Activated CD8-positive, alpha-beta memory T cell treated with anti-CD3 and anti-CD28 coated beads, Interleukin-2, amount 50 U/mL, for 4 hours (primary cell): ENCODE measurements at regions not wholly inside any gene's neighbourhood (a gene's known extent, or its start where the extent isn't known, plus 50 kb on each side); places are given as distances from the start of the nearest gene placed in this dataset.

Experiments used
- DNase-seq: peaks from one replicate; pipeline ENCODE4 v3.0.0-alpha.2; 2020

- DNase-seq, result no peak
Measured at GRCh38 chr2:180734382-180734781, 246.0 kb upstream of the UBE2E3 start.

DNA sequence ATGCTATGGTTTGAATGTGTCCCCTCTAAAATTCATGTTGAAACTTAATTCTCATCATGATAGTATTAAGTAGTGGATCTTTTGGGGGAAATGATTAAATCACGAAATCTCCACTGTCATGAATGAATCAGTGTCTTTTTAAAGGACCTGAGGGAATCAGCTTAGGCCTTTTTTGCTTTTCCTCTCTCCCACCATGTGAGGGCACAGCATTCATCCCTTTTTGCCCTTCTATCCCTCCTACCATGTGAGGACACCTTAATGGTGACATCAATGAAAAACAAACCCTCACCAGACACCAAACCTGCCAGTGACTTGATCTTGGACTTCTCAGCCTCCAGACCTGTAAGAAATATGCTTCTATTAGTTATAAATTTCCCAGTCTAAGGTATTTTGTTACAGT lies 247.1 kb upstream of the UBE2E3 start:
- DNase-seq, result no peak

DNA sequence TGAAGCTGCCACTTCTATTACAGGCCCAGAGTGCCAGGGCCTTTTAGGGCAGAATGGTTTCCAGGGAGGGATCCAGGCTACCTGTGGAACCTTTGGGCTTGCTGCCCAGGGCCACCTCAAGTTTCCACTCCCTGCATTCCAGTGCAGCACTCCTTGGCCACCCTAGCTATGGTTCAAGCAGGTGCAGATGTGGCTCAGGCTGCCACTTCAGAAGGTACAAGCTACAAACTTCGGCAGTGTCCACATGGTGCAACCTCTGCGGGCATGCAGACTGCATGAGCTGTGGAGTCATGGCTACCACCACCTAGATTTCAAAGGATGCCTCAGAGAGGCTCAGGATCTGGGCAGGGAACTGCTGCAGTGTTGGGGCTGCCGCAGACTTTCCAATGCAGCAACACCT lies 248.1 kb upstream of the UBE2E3 start:
- no peak for DNase-seq

DNA sequence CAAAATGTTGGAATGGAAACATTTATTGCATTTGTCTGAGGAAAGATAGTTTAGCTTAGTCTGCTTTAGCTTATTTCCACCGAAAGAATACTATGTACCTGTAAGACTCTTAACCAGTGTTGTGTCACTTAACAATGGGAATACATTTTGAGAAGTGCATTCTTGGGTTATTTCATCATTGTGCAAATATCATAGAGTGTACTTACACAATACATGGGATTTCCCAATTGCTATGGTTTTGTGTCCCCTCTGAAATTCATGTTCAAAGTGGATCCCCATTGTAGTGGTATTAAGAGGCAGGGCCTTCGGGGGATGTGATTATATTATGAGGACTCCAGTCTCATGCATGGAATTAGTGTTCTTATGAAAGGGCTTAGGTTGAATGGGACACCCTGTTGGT lies 249.4 kb upstream of the UBE2E3 start:
- no peak for DNase-seq

- DNase-seq, result no peak
Measured at GRCh38 chr2:180728928-180729559, 251.4 kb upstream of the UBE2E3 start.

DNA sequence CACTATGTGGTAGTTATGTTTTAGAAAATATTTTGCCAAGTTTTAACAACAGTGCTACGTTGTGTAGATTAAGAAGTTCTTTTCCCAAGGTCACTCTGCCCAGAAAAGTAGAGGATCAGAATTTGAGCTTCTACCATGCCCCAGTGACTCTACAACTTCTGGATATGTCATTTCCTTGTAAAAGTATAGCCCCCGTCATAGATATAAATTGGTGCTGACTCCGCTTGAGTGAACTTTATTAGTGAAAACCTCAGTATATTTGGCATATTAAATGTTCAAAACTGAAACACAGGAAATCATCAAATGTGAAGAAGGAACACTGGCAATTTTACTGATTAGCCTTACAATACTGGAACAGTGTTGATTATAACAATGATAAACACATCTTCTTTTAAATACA lies 256.7 kb upstream of the UBE2E3 start:
- no peak for DNase-seq

- no peak for DNase-seq
Measured at GRCh38 chr2:180722551-180723239, 257.7 kb upstream of the UBE2E3 start.

DNA sequence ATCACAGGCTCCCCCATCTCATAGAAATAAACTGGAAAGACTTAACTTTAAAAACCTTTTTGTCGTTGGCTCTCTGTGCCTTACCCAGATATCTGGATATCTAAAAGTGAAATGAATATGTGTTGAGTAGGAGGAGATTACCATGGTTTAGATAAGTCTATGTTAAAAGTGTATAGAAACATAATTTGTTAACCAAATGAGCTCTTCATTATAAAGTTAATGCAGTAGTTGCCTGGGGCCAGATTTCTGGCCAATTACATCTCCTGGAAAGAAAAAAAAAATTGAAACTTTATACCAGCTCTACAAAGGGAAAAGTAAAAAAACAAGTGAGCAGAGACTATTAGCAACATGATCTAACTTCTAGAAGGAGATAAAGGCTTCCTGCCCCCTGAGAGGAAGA lies 259.6 kb upstream of the UBE2E3 start:
- no peak for DNase-seq

DNA sequence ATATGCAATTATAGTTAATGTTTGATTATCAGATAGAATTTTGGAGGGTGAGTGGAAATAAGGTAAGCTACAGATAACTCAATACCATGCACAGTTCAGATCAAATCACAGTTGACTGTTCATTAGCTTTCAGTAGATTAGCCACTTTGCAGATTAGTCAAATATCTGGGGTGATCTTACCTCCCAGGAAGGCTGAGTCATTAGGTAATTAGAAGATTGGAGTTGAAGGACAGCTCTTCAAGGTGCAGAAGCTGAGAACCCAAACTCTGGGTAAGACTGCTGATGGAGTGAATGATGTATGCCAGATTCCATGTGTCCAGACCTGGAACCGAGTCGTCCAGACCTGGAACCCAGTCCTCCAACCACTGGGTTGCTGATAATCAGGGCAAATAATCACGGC lies 262.8 kb upstream of the UBE2E3 start:
- DNase-seq, result no peak

DNA sequence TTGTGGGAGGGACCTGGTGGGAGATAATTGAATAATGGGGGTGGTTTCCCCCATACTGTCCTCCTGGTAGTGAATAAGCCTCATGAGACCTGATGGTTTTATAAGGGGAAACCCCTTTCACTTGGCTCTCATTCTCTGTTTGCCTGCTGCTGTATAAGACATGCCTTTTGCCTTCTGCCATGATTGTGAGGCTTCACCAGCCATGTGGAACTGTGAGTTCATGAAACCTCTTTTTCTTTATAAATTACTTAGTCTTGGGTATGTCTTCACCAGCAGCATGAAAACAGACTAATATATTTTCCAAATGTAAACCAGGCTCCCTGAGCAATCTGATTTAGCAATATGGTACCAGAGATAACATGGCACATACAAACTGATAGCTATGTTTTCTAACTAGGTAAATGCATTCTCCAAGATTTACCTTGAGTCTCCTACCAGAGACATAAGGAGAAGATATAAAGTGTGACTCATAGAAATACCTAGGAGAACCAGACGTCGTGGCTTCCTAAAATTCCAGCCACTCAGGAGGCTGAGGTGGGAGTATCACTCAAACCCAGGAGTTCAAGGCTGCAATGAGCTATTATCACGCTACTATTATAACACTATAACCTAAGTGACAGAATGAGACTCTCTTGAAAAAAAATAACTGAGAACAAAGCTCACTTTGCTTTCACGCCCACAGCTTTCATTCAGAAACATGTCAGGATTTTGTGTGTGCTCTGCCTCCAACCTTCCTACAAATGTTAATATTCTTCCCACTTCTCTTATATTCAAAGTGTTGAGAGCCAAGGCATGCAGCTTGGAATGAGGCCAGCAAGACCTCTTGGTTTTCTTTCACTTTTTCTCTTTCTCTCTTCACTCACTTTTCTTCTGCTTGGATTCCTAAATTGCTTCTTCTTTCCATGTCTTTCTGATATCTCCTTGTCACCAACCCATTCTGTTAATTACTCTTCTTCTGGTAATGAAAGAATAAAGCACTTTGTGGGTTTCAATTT lies 263.9 kb upstream of the UBE2E3 start:
- DNase-seq, result no peak

DNA sequence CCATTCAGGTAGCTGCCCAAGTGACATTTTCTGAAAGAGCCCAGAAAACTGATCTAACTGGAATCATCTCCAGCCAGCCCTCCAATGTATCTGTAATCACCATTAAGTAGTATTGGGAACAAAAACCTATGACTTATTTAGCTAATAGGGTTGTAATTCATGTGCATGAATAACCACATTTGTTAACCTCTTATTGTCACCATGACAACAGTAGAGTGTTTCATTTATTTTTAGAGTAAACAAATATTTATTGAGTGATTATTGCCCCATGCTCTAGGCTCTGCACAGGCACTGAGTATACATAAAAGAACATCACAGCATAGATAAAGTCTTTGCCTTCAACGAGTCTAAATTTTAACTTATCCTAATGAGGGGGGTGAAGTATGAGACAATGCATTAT lies 265.4 kb upstream of the UBE2E3 start:
- no peak for DNase-seq

- no peak for DNase-seq
Measured at GRCh38 chr2:180709392-180710145, 270.8 kb upstream of the UBE2E3 start.

DNA sequence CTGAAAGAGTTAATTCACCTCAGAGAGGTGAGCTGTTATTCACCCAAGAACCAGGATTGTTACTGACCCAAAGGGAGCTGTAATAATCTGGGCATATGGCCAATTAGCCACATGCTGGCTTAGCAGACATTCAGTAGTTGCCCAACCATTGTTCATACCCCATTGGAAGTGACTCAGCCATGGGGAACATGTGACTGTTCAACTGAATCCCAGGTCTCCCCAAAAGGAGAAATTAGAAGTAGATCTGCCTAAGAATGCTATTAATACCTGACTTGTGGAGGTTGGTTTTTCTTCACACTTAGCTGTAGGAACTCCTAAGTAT lies 272.6 kb upstream of the UBE2E3 start:
- no peak for DNase-seq

DNA sequence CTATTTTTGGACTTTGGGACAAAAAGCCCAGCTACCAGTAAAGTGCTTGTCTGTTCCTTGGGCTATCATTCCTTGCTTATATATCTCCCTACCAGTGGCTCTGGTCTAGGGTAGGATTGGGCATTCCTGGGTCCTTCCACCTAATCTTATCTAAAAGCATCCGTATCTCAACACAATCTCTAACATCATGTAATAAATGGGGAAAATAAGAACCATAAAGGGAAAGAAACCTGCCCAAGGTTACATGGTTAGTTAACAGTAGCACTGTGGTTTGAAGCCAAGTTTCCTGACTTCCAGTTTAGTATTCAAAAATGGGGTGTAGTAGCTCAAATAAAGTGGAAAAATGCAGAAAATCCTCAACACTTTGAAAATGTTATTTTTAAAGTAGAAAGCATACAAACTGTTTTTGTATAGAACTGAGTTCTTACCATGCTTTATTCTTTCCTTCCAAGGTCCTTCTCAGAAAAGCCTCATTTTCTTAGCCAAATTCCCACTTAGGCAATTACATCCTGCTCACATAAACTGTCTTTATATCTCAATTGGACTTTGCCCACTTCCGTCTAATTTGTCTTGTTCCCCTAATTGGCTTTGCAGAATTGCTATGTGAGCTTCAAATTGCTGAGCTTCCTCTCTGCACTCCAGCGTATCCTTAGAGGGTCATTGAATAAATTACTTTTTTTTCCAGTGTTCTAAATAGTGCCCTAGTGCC lies 273.1 kb upstream of the UBE2E3 start:
- DNase-seq, result no peak

DNA sequence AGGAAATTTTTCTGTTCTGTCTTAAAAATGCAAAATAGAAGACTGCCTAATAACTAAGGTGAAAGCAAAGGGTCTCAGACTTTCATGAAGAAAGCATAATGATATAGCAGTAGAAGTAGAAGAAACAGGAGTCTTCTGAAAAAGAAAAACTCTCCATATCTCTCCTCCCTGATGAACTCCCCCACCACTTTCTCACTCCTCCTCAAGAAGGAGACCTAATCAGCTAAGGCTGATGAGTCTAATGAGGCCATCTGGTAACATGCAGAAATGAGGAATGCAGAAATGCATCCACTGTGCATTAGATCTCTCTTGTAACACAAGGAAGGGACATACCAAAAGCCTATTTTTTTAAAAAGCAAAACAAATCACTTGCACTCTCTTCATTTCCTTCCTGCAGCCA lies 273.7 kb upstream of the UBE2E3 start:
- DNase-seq, result no peak

DNA sequence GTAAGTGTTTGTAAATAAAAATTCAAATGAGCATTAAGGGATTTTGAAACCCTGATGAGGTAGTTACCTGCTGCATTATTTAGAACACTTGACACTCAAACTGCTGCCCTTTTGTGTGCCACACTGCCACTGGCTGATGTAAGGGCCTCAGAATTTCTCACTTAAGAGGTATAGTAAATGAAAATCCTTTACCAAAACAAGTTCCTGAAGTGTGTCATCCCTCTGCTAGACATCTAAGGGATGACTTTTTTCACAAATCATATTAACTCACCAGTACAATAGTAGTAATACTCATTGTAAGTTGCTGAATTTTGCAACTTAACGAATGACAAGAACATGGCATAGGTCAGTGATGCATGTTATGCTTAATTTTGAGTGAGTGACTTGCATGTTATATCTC lies 274.9 kb upstream of the UBE2E3 start:
- no peak for DNase-seq

GRCh38 chr2:180705122-180705521 lies 275.3 kb upstream of the UBE2E3 start:
- DNase-seq, result no peak

- DNase-seq, result no peak
Measured at GRCh38 chr2:180699657-180700361, 280.6 kb upstream of the UBE2E3 start.

DNA sequence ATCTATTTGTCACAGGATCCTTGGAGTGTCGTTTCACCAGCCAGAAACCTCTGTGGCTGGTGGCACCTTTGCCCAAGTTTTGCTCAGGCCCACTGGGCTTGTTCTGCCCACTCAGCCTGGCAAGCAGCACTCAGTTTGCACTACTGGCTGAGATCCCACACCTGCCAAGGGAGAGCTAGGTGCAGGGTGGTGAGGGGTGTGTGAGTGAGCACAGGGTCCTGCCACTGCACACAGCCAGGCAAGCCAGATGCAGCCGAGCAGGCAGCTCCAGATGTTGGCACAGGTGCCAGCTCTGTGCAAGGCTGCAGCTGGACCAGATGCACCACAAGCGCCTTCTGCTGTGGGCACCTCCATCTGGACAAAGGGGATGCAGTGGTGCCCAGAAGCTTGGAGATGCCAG lies 281.7 kb upstream of the UBE2E3 start:
- DNase-seq, result no peak

DNA sequence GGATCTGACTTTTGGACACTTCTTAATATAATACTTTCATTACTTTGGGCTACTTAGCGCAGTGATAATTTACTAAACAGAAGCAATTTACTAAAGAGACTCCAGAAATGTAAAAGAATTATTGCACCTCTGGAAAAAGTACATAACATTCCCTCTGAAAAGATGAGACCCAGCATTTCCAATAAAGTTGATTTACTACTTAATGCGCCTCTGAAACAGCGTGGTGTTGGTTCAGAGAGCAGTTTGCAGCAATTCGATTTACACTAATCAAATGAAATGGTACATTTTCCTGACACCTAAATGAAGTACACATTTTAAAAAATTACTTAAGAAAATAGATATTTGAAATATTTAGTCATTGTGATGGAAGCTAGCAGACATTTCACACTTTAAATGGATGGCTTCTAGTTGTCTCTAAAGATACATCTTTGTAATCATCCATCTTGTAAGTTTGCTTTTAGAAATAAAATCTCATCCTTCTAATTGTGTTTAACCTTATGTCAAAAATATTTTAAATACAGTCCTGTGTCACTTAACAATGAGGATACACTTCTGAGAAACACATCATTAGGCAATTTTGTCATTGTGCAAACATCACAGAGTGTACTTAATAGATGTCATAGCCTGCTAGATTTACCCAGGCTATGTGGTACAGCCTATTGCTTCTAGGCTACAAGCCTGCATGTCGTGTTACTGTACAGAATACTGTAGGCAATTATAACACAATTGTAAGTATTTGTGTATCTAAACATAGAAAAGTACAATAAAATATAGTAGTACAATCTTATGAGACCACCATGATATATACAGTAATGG lies 284.6 kb upstream of the UBE2E3 start:
- no peak for DNase-seq
